KMS-11 (cell line): ENCODE measurements at regions not wholly inside any gene's neighbourhood (a gene's known extent, or its start where the extent isn't known, plus 50 kb on each side); places are given as distances from the start of the nearest gene placed in this dataset.

Source experiments
- H2AFZ ChIP-seq: fragments of 200-600 bp; sonication (generic); 2 replicates; pipeline ENCODE4 v1.6.1; 2016; ENCODE audit warnings: antibody characterized with exemption, mixed run types, low read depth
- H3K27ac ChIP-seq: fragments of 200-600 bp; sonication (generic); 2 replicates; pipeline ENCODE4 v1.6.1; 2016; ENCODE audit warnings: mild to moderate bottlenecking, mixed run types
- H3K27me3 ChIP-seq: fragments of 200-600 bp; sonication (generic); 2 replicates; pipeline ENCODE4 v1.6.1; 2017; ENCODE audit warnings: mild to moderate bottlenecking, low read depth, mixed run types, moderate library complexity; ENCODE audit not compliant: insufficient read depth
- H3K36me3 ChIP-seq: fragments of 200-600 bp; sonication (generic); 2 replicates; pipeline ENCODE4 v1.6.1; 2017; ENCODE audit warnings: mild to moderate bottlenecking, mixed run types; ENCODE audit not compliant: insufficient read depth
- H3K4me1 ChIP-seq: fragments of 200-600 bp; sonication (generic); 2 replicates; pipeline ENCODE4 v1.6.1; 2016; ENCODE audit warnings: mild to moderate bottlenecking, low read depth, mixed run types; ENCODE audit not compliant: poor library complexity, severe bottlenecking
- H3K4me2 ChIP-seq: fragments of 200-600 bp; sonication (generic); 2 replicates; pipeline ENCODE4 v1.7.0; 2016; ENCODE audit warnings: mild to moderate bottlenecking, mixed run types
- H3K4me3 ChIP-seq: fragments of 200-600 bp; sonication (generic); IDR thresholded peaks from 2 replicates; pipeline ENCODE4 v1.6.1; 2017; ENCODE audit warnings: low read depth, low read length, mixed read lengths; ENCODE audit not compliant: insufficient read depth
- H3K79me2 ChIP-seq: fragments of 200-600 bp; sonication (generic); 2 replicates; pipeline ENCODE4 v1.6.1; 2016; ENCODE audit warnings: low read depth, mixed run types; ENCODE audit not compliant: insufficient read depth
- H3K9ac ChIP-seq: fragments of 200-600 bp; sonication (generic); 2 replicates; pipeline ENCODE4 v1.6.1; 2016; ENCODE audit warnings: mild to moderate bottlenecking, mixed run types
- H4K20me1 ChIP-seq: fragments of 200-600 bp; sonication (generic); 2 replicates; pipeline ENCODE4 v1.6.1; 2016; ENCODE audit warnings: mild to moderate bottlenecking, mixed run types; ENCODE audit not compliant: insufficient read depth
- CTCF ChIP-seq: fragments of 200-600 bp; sonication (generic); conservative IDR thresholded peaks from 2 replicates; pipeline ENCODE4 v1.6.1; 2017; ENCODE audit warnings: low read depth, mild to moderate bottlenecking, antibody characterized with exemption, low read length, moderate library complexity, mixed read lengths

GRCh38 chr5:173672891-173673290, 56.4 kb upstream of the BOD1 start:
- no peaks in the 10 kb centered on the region for H3K36me3 ChIP-seq
- H4K20me1 ChIP-seq, result no peaks in the 10 kb centered on the region
- no peak overlapping the region for H3K27ac ChIP-seq
- peaks cover 4% of the 10 kb centered on the region for H3K4me1 ChIP-seq
- no peak overlapping the region for H3K4me3 ChIP-seq
- H3K9ac ChIP-seq, result no peak overlapping the region
- TF ChIP-seq CTCF, result no peak
- H3K27me3 ChIP-seq, result no peaks in the 10 kb centered on the region
- H3K79me2 ChIP-seq, result no peaks in the 10 kb centered on the region
- no peak overlapping the region for H3K4me2 ChIP-seq
- H2AFZ ChIP-seq, result no peak overlapping the region

- H3K4me2 ChIP-seq, result no peak overlapping the region
- TF ChIP-seq CTCF, result no peak
- H3K9ac ChIP-seq, result no peak overlapping the region
- no peak overlapping the region for H2AFZ ChIP-seq
- H4K20me1 ChIP-seq, result no peaks in the 10 kb centered on the region
- no peak overlapping the region for H3K27ac ChIP-seq
- H3K27me3 ChIP-seq, result no peaks in the 10 kb centered on the region
- no peaks in the 10 kb centered on the region for H3K79me2 ChIP-seq
- H3K4me1 ChIP-seq, result peaks cover 4% of the 10 kb centered on the region
- no peak overlapping the region for H3K4me3 ChIP-seq
- H3K36me3 ChIP-seq, result no peaks in the 10 kb centered on the region
These were observed 57.0 kb upstream of the BOD1 start for GRCh38 chr5:173673295-173674101.

DNA sequence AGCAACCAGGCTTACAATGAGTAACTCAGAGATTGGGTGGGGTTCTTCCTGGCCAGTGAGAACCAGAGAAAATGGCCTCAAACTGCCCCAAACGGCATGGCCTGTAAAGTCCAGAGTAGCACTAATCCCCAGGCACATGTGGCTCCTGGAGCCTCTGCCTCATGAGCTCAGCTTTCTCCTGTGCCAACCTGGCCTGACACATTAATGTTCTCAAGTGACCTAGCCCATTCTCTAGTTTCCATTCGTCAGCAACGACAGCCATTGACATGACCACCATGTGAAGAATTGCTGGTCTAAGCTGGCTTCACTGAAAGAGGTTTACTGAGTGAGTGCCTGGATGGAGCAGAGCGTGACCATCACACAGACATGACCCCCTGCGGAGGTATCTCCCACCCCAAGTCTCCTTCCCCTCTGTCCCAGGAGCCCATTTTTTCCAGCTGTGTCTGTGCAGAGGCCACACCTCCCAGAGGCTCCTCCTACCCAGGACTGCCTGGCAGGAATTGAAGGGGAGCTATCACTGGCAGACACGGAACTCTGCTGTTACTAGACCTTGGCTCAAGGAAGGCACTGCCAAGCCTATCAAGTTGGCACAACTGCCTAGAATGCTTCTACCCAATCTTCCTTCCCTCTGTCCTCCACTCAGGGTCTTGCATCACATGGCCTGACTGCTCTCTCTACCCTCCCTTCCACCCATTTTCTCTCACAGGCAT, 59.0 kb upstream of the BOD1 start:
- no peak for TF ChIP-seq CTCF
- no peaks in the 10 kb centered on the region for H4K20me1 ChIP-seq
- no peak overlapping the region for H3K4me3 ChIP-seq
- H3K27me3 ChIP-seq, result no peaks in the 10 kb centered on the region
- H2AFZ ChIP-seq, result no peak overlapping the region
- H3K79me2 ChIP-seq, result no peaks in the 10 kb centered on the region
- no peaks in the 10 kb centered on the region for H3K36me3 ChIP-seq
- H3K4me2 ChIP-seq, result no peak overlapping the region
- no peak overlapping the region for H3K9ac ChIP-seq
- H3K4me1 ChIP-seq, result peaks cover 8% of the 10 kb centered on the region
- no peak overlapping the region for H3K27ac ChIP-seq

DNA sequence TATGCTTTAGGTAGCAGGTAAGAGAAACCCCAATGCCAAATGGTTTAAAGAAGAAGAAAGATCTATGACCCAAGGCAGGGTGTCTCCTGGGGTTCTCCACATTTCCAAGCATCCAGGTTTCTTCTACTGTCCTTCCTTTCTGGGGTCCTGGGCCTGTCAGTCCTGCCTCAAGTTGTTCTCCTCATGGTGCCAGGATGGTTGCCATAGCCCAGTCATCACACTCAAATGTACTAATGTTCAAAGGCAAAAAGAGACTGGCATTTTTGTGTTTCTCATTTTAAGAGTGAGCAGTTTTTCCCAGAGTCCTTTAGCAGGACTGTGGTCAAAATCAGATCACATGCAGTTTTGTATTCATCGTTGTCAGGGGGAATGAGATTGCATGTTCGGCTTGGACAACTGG, 59.9 kb upstream of the BOD1 start:
- Histone ChIP-seq H3K27ac (no peak overlapping the region), H3K36me3 (no peaks in the 10 kb centered on the region), H3K4me1 (peaks cover 16% of the 10 kb centered on the region), H2AFZ (no peak overlapping the region), H3K27me3 (no peaks in the 10 kb centered on the region), H3K4me3 (no peak overlapping the region), H3K79me2 (no peaks in the 10 kb centered on the region), H3K9ac (no peak overlapping the region), H3K4me2 (no peak overlapping the region), H4K20me1 (no peaks in the 10 kb centered on the region)
- TF ChIP-seq CTCF, result no peak
